DND-41 (cell line): ENCODE measurements at regions not wholly inside any gene's neighbourhood (a gene's known extent, or its start where the extent isn't known, plus 50 kb on each side); places are given as distances from the start of the nearest gene placed in this dataset.

ENCODE experiments used
- EZH2 ChIP-seq: IDR thresholded peaks from 3 replicates; pipeline ENCODE4 v1.6.1; 2012; ENCODE audit warnings: borderline replicate concordance, low read depth, mild to moderate bottlenecking, moderate library complexity, low read length, inconsistent platforms; ENCODE audit not compliant: severe bottlenecking
- TF ChIP-seq, protein P1 (sequence below): IDR thresholded peaks from 2 replicates; pipeline ENCODE4 v1.5.1; 2012; ENCODE audit warnings: borderline replicate concordance, low read length, moderate library complexity, mild to moderate bottlenecking; ENCODE audit not compliant: poor library complexity, severe bottlenecking; ENCODE audit errors: extremely low read depth

DNA sequence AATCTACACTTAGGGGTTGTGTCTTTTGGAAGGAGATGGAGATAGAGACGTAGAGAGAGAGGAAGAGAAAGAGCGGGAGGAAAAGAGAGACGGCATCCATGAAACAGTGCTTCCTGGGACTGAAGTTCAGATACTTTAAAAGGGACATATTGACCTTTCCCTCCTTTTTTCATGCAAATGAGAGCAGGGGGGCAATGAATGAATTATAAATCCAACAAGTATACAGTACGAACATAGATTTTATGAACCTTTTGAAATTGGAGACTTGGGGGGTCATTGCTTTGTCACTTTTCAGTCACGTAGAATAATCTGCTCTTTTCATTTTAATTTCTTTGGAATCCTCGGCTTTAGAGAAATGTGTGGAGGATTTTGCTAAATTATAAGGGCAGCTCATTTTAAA is 364.2 kb downstream of the MAT2B start:
- TF ChIP-seq, protein P1, sequence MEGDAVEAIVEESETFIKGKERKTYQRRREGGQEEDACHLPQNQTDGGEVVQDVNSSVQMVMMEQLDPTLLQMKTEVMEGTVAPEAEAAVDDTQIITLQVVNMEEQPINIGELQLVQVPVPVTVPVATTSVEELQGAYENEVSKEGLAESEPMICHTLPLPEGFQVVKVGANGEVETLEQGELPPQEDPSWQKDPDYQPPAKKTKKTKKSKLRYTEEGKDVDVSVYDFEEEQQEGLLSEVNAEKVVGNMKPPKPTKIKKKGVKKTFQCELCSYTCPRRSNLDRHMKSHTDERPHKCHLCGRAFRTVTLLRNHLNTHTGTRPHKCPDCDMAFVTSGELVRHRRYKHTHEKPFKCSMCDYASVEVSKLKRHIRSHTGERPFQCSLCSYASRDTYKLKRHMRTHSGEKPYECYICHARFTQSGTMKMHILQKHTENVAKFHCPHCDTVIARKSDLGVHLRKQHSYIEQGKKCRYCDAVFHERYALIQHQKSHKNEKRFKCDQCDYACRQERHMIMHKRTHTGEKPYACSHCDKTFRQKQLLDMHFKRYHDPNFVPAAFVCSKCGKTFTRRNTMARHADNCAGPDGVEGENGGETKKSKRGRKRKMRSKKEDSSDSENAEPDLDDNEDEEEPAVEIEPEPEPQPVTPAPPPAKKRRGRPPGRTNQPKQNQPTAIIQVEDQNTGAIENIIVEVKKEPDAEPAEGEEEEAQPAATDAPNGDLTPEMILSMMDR: no peak
- no peak for TF ChIP-seq EZH2
